Sigmoid colon (tissue), 6 donors: ENCODE measurements at regions not wholly inside any gene's neighbourhood (a gene's known extent, or its start where the extent isn't known, plus 50 kb on each side); places are given as distances from the start of the nearest gene placed in this dataset.

ENCODE experiments used
- DNase-seq: peaks from one replicate; pipeline ENCODE4 v3.0.0-alpha.2; 2019
- H3K27ac ChIP-seq, 4 donors: fragments of 200-600 bp; sonication (generic); one replicate each; pipeline ENCODE4 v1.5.1; 2016 to 2019; ENCODE audit warnings: mild to moderate bottlenecking in 1 of 4
- H3K27me3 ChIP-seq, 3 donors: fragments of 200-600 bp; sonication (generic); one replicate each; pipeline ENCODE4 v1.5.1; 2019; ENCODE audit warnings: mild to moderate bottlenecking in 1 of 3
- H3K36me3 ChIP-seq, 4 donors: fragments of 200-600 bp; sonication (generic); one replicate each; pipeline ENCODE4 v1.5.1; 2016 to 2019
- H3K4me1 ChIP-seq, 4 donors: fragments of 200-600 bp; sonication (generic); one replicate each; pipeline ENCODE4 v1.5.1; 2017 to 2019
- H3K4me3 ChIP-seq, 4 donors: fragments of 200-600 bp; sonication (generic); one replicate each; pipeline ENCODE4 v1.5.1; 2017 to 2019; ENCODE audit warnings: mild to moderate bottlenecking in 2 of 4, moderate library complexity in 1 of 4
- H3K9me3 ChIP-seq, 4 donors: fragments of 200-600 bp in 3 of 4; sonication (generic) in 3 of 4; one replicate each; pipeline versions ENCODE4 v1.5.1 to v1.6.1; 2013 to 2019
- EP300 ChIP-seq, 4 donors: sonication (generic); formaldehyde crosslinking; IDR thresholded peaks; one replicate each; pipeline ENCODE4 v1.6.1; 2017; ENCODE audit warnings: antibody characterized with exemption in 4 of 4
- POLR2A ChIP-seq, 2 donors: fragments of 450-650 bp; IDR thresholded peaks; one replicate each; pipeline ENCODE4 v1.6.1; 2016; ENCODE audit warnings: antibody characterized with exemption in 2 of 2, mild to moderate bottlenecking in 2 of 2, moderate library complexity in 2 of 2
- POLR2AphosphoS5 ChIP-seq, 4 donors: sonication (generic); formaldehyde crosslinking; IDR thresholded peaks; one replicate each; pipeline ENCODE4 v1.6.1; 2017; ENCODE audit warnings: antibody characterized with exemption in 4 of 4
- WGBS, 2 donors: extraction: QIAGEN DNeasy Blood & Tissue Kit; methylation state at CpG; one replicate each; pipeline ENCODE4 v1.1.7; 2013; 5-methylcytosine and 5-hydroxymethylcytosine counted together
- intact Hi-C: fragments of 100-400 bp; cut with DNase I; formaldehyde crosslinking; loops from one replicate; pipeline ENCODE4 v1.15.1; 2023
- TF ChIP-seq, protein P1 (sequence below), 4 experiments: fragments of 450-650 bp in 3 of 4; fragments of 200-600 bp in 1 of 4; IDR thresholded peaks; one replicate each; pipeline ENCODE4 v1.5.1; 2016 to 2019; ENCODE audit warnings: antibody characterized with exemption in 4 of 4, mild to moderate bottlenecking in 3 of 4, moderate library complexity in 2 of 4
- donor health status: healthy with polysubstance abuse.
- donor health status: healthy.

GRCh38 chr1:168987923-168988322, 118.6 kb upstream of the ATP1B1 start:
- no peaks in the 10 kb centered on the region for H3K36me3 ChIP-seq
- TF ChIP-seq POLR2AphosphoS5 (IDR thresholded peaks at IDR 0.05) (no peak), POLR2A (IDR thresholded peaks at IDR 0.05) (no peak), EP300 (IDR thresholded peaks at IDR 0.05) (no peak)
- TF ChIP-seq, protein P1, sequence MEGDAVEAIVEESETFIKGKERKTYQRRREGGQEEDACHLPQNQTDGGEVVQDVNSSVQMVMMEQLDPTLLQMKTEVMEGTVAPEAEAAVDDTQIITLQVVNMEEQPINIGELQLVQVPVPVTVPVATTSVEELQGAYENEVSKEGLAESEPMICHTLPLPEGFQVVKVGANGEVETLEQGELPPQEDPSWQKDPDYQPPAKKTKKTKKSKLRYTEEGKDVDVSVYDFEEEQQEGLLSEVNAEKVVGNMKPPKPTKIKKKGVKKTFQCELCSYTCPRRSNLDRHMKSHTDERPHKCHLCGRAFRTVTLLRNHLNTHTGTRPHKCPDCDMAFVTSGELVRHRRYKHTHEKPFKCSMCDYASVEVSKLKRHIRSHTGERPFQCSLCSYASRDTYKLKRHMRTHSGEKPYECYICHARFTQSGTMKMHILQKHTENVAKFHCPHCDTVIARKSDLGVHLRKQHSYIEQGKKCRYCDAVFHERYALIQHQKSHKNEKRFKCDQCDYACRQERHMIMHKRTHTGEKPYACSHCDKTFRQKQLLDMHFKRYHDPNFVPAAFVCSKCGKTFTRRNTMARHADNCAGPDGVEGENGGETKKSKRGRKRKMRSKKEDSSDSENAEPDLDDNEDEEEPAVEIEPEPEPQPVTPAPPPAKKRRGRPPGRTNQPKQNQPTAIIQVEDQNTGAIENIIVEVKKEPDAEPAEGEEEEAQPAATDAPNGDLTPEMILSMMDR (IDR thresholded peaks at IDR 0.05), result no peak
- DNase-seq, result no peak
- WGBS, 2 donors, result 92 to 94% methylated on average over 2 of the region's 2 CpGs
- no peaks in the 10 kb centered on the region for H3K4me1 ChIP-seq
- no peaks in the 10 kb centered on the region for H3K27me3 ChIP-seq
- intact Hi-C loops, result no loop called here
- no peak overlapping the region for H3K4me3 ChIP-seq
- no peak overlapping the region for H3K27ac ChIP-seq
- no peaks in the 10 kb centered on the region for H3K9me3 ChIP-seq

GRCh38 chr1:168989985-168990384, 116.5 kb upstream of the ATP1B1 start:
- intact Hi-C loops, result no loop called here
- no peaks in the 10 kb centered on the region for H3K9me3 ChIP-seq

DNA sequence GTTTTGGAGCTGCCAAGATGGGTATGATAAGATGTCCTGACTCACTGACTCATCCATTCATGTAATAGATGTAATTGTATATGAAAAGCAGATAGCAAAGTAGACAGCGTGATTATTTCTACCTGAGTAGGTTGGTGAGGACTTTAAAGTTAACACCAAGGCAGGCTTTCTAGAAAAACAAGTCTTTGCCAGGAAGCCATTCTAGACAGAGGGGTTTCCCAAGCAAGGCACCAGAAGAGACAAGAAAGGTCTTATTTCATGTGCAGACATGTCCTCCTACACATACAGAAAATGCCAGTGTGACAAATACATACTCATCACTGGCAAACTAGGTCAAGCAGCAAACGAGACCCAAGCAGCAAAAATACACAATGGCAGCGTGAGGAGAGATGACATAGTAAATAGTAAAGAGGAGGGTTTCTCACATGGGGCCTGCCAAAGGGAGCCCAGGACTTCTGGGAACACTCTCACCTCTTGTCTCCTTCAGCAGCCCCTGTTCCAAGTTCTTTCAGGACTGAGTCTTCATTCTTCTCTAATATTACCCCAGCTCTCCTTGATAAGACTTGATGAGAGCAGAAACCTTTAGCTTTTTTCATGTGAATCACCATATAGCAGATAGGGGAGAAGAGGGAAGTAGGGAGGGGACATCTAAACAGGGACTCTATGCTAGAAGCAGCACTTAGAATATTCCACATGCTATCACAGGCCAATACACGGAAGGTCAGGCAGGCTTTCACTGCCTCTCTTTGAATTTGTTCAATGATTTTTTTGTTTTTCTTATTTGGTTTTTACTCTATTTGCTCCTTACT, 114.6 kb upstream of the ATP1B1 start:
- H3K36me3 ChIP-seq, result no peaks in the 10 kb centered on the region
- TF ChIP-seq, protein P1 (IDR thresholded peaks at IDR 0.05), result no peak
- TF ChIP-seq POLR2A (IDR thresholded peaks at IDR 0.05) (no peak), EP300 (IDR thresholded peaks at IDR 0.05) (no peak), POLR2AphosphoS5 (IDR thresholded peaks at IDR 0.05) (no peak)
- intact Hi-C loops, result no loop called here
- WGBS, 2 donors, result 80 to 84% methylated on average over 4 of the region's 4 CpGs
- no peak for DNase-seq
- no peaks in the 10 kb centered on the region for H3K4me1 ChIP-seq
- peaks cover 0 to 3% (median 1%) of the 10 kb centered on the region in 4 donors for H3K9me3 ChIP-seq
- H3K27me3 ChIP-seq, result no peaks in the 10 kb centered on the region
- H3K4me3 ChIP-seq, result no peak overlapping the region
- H3K27ac ChIP-seq, result no peak overlapping the region

More at GRCh38 chr1:168989985-168990384, 116.5 kb upstream of the ATP1B1 start:
- no peaks in the 10 kb centered on the region for H3K36me3 ChIP-seq
- TF ChIP-seq POLR2A (IDR thresholded peaks at IDR 0.05) (no peak), EP300 (IDR thresholded peaks at IDR 0.05) (no peak), POLR2AphosphoS5 (IDR thresholded peaks at IDR 0.05) (no peak)
- TF ChIP-seq, protein P1 (IDR thresholded peaks at IDR 0.05), result no peak
- no peaks in the 10 kb centered on the region for H3K27me3 ChIP-seq
- DNase-seq, result no peak
- no peak overlapping the region for H3K27ac ChIP-seq
- no peak overlapping the region for H3K4me3 ChIP-seq
- H3K4me1 ChIP-seq, result no peaks in the 10 kb centered on the region

- Histone ChIP-seq H3K9me3 (peaks cover 0 to 5% (median 1%) of the 10 kb centered on the region in 4 donors), H3K27me3 (no peaks in the 10 kb centered on the region), H3K27ac (no peak overlapping the region), H3K36me3 (no peaks in the 10 kb centered on the region), H3K4me1 (peaks cover 0 to 11% (median 8%) of the 10 kb centered on the region in 4 donors), H3K4me3 (no peak overlapping the region)
- TF ChIP-seq POLR2AphosphoS5 (IDR thresholded peaks at IDR 0.05), result no peak
- TF ChIP-seq EP300 (IDR thresholded peaks at IDR 0.05), result no peak
- TF ChIP-seq, protein P1 (IDR thresholded peaks at IDR 0.05), result no peak
- TF ChIP-seq POLR2A (IDR thresholded peaks at IDR 0.05), result no peak
- intact Hi-C loops, result no loop called here
- 96 to 97% methylated on average over 5 of the region's 5 CpGs for WGBS, 2 donors
- DNase-seq, result no peak
Observed at GRCh38 chr1:169001353-169001752, 105.1 kb upstream of the ATP1B1 start.
